ENCODE measurements at regions not wholly inside any gene's neighbourhood (a gene's known extent, or its start where the extent isn't known, plus 50 kb on each side); places are given as distances from the start of the nearest gene placed in this dataset.

DNA sequence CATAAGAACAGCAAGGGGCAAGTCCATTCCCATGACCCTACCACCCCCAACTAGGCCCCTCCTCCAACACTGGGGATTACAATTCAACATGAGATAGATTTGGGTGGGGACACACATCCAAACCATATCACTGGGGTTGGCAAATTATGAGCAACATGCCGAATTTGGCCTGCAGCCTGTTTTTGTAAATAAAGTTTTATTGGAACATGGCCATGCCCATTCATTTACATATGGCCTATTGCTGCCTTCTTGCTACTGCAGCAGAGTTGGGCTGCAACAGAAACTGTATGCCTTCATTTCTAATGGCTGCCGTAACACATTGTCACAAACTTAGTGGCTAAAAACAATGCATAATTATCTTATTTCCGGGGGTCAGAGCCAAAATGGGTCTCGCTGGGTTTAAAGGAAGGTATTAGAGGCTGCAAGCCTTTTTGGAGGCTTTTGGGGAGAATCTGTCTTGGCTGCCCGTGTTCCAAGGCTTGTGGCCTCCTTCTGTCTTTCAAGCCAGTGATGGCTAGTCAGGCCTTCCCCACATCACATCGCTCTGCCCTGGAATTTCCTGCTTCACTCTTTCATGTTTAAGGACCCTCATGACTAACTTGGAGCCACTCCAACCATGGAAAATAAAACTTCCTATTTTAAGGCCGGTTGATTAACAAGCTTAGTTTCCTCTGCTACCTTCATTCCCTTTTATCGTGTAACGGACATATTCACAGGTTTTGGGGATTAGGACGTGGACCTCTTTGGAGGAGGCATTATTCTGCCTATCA is 428.5 kb upstream of the PROK2 start:
- no peak for DNase-seq (ENCODE audit: low read depth)

DNA sequence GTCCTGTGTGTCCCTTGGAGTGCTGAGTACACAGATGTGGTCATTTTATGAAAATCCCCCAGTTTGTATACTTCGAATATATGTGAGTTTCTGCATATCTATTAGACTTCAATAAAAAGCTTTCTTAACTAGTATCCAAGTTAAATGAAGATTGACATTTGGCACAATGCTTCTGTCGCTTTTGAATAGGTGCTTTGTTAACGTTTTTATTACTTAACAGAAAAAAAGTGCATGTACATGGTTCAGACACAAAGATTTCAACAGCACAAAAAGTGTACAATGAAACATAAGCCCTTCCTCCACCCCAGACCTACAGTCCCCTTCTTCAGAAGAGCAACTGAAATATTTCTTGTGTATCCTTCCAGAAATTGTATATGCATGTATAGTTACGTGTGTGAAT is 427.4 kb upstream of the PROK2 start:
- no peak for DNase-seq (ENCODE audit: low read depth)

GRCh38 chr3:72210261-72210660 is 425.3 kb upstream of the PROK2 start:
- DNase-seq (ENCODE audit: low read depth) = no peak

GRCh38 chr3:72205297-72205826 is 420.4 kb upstream of the PROK2 start:
- no peak for DNase-seq (ENCODE audit: low read depth)

DNA sequence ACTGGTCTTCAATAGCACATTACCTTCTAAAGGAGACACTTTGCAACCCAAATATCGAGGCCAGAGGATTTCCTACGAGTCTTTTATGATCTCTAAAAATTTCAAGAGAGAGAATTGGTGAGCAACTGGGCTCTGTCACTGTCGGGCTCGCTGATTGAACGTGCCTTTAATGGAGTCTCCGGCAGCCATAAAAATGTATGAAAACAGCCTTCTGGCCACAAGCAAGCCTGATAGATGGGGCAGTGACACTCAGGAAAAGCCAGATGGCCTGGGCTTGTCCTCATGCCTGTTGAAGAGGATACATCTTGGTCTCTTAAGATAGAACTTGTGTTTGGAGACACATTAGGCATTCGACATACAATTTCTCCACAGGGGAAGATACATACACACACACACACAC is 419.5 kb upstream of the PROK2 start:
- no peak for DNase-seq (ENCODE audit: low read depth)

DNA sequence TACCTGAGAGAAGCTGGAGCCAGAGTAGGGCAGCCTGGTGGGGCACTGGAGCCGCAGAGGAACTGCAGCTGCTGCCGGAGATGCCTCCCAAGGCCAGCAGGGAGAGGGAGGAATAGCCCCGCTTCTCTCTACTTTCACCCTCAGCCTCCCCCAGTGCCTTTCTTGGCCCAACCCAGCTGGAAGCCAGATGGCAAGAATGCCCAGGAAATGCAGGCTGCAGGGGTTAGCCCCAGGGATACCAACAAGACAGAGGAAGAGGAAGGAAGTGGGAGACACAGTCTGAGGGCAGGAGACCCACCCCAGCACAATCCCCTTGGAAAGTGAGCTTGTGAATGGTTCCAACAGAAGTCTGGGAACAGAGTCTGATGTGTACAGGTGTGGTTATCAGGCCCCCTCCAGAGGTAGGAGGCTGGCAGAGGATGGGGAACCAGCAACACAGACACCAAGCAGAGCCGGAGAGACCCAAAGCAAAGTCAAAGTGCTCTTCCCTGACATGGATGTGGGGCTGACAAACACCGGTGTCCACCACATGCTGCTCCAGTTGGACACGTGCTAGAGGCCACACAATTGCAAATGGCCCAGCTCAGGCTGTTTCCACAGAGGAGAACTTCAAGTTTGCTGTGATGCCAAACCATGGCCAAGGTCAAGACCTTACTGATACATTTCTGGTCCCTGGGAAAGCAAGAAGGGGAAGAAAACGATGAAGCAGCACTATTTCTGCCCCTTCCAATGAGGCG is 418.8 kb upstream of the PROK2 start:
- no peak for DNase-seq (ENCODE audit: low read depth)

DNA sequence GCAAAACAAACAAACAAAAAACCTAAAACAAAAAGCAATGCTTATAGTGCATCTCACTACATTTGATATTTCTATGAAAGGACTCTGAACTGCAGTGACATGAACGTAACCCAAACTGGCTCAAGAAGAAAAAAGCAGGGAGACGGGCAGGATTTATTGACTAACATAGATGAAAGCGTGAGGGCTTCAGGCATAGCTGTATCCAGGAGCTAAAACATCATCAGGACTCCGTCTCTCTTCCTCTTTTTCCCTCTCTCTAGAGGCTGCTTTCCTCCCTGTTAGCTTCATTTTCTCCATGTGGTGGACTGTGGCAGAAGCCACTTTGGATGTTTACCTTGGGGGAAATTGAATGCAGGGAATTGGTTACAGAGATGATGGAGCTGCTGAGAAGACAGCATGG is 418.2 kb upstream of the PROK2 start:
- DNase-seq (ENCODE audit: low read depth) = no peak

- no peak for DNase-seq (ENCODE audit: low read depth)
Observed at GRCh38 chr3:72200332-72200731, 415.4 kb upstream of the PROK2 start.

DNA sequence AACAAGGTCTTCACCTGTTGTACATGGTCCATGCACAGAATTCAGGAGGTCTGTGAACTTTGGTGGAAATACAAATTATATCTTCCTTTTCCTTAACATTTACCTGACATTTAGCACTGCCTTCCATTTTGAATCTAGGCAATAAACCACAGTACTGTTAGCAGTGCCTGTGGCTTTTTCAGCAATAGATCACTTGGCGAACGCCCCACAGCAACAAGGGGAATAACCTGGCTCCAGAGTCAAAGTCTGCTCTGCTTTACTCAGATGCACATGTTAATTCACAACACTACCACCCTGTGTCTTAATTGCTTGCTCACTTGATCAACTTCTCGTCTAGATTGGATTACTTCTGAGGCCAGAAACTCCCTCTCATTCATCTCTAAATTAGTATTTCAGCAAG is 414.6 kb upstream of the PROK2 start:
- no peak for DNase-seq (ENCODE audit: low read depth)

- no peak for DNase-seq (ENCODE audit: low read depth)
Observed at GRCh38 chr3:72196377-72196929, 411.5 kb upstream of the PROK2 start.

- DNase-seq (ENCODE audit: low read depth) = no peak
Observed at GRCh38 chr3:72195895-72196294, 410.9 kb upstream of the PROK2 start.

DNA sequence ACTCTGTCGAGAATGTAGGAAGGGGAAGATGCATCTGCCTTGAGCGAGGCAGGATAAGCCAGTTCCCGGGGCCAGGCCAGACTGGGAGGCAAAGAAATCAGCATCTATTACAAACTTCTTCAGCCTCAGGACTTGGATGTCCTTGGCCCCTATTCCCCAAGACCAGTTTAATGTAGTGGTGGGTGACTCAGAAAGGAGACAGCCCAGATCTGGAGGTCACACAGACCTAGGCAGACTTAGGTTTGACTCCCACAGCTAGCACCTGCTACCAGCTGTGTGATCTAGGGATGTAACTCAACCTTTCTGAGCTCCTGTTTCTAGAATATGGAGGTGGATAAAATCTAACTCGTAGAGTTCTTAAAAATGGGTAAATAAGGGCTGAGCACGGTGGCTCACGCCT is 409.5 kb upstream of the PROK2 start:
- no peak for DNase-seq (ENCODE audit: low read depth)

- peak; percentile 39 for DNase-seq (ENCODE audit: low read depth)
Observed at GRCh38 chr3:72193771-72194430, 409.0 kb upstream of the PROK2 start.

DNA sequence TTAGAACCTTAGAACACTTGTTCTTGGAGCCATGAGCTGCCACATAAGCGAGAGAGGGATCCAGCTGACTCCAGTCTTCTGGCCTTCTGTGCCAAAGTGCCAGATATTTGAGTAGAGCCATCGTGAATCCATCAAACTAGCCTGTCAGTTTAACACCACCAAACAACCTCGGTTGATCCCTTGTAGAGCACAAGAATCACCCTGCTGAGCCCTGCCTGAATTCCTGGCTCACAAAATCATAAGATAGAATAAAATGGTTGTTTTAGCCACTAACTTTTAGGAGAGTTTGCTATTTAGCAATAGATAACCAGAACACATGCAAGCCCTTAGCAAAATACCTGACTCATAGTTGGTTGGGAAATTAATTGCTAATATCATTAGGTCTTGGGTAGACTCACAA is 407.6 kb upstream of the PROK2 start:
- no peak for DNase-seq (ENCODE audit: low read depth)

DNA sequence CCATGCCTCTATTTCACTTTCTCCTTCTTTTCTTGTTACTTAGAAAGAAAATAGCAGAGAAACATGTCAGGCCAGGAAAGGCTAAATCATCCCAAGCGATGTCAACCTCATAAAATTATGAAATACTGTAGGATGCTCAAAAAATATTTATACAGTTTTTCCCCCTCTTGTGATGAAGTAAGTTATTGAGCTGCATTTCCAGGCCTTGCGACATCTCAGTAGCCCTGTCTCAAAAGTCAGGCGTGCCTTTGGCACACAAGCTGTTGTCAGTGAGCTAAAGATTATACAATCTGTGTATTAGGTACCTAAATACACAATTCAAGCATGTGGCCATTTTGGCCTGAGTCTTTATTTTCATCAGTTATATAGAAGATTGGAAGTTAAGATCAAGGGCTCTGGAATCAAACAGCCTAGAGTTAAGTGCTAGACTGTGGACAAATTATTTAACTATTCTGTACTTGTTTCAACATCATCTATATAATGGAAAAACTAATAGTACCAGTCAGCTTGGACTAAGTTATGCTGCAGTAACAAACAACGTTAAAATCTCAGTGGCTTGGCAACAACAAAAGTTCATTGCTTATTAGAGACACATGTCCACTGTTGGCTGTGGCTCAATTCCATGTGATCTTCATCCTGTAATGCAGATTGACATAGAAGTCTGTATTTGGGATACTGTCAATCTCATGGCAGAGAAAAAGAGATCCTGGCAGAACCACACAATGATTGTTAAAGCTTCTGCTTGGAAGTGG is 406.4 kb upstream of the PROK2 start:
- no peak for DNase-seq (ENCODE audit: low read depth)

DNA sequence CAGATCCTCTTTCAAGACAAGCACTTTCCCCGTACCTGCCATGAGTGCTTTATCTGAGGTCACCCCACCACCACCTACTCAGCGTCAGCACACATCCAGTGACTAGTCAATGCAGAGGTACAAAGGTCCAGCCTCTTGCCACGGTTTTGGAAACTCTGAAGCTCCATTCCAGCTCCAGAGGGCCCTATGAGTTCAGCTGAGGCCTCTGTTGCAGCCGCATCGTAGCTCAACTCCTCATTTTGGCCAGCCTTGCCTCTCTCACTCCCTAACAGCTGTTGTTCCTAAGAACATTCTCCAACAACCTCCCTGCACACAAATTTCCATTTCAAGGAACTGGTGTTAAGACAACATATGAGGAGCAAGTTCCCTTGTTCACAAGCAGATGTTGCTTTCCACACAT is 405.1 kb upstream of the PROK2 start:
- DNase-seq (ENCODE audit: low read depth) = no peak

DNA sequence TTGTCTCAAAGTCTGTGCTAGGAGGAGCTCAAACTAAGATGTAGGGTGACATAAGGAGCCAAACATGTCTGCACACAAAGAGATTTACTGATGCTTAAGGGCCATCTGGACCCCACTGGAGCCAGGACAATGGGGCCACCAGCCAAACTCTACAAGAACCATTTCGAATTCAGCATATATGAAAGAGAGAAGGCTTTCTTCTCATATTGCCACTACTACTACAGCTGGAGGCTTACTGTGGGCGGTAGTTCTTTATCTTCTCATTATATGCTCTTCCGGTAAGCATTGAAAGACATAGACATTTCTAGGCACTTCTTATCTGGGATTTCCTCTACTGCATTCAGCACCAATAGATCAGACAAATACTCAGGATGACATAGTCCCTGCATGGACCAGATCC is 404.4 kb upstream of the PROK2 start:
- DNase-seq (ENCODE audit: low read depth) = no peak

GRCh38 chr3:72188536-72188935 is 403.6 kb upstream of the PROK2 start:
- no peak for DNase-seq (ENCODE audit: low read depth)

GRCh38 chr3:72187131-72187530 is 402.2 kb upstream of the PROK2 start:
- no peak for DNase-seq (ENCODE audit: low read depth)

- peak; percentile 78 for DNase-seq (ENCODE audit: low read depth)
Observed at GRCh38 chr3:72186400-72186855, 401.5 kb upstream of the PROK2 start.

DNA sequence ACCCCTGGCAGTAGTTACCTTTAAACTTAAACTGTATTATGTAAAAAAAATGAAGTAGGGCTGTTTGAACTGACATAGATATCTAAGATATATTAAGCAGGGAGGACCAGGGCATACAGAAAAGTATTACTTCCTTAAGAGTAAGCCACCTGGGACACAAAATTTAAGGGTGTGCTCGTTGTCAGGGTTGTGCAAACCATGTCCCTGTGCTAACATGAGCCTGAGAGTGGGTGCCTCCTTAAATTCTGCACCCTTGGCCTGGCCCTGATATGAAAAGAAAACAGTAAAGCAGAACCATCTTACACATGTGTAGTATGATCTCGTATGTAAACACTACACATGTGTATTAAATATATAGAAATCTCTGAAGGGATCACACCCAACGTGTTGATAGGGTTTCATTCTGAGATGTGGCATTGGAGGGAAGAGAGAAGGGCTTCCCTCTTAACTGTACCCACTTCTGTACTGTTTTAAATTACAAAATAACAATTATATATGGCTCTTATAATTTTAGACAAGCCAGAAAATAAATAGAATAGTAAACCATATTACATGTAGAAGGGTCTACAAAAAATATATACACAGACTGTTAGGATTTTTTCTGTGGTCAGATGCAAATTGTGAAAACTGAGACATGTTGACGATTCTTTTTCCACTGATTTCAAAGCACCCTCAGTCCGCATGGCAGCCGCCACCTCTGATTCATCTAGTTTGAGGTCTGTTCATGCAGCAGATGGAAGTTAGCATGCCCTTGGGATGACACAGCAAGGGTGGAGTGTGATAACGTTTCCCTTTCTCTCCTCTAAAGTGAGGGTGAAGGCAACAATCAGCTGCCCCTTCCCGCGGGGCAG is 400.8 kb upstream of the PROK2 start:
- DNase-seq (ENCODE audit: low read depth) = peak; percentile 94
